Caco-2 (cell line): ENCODE measurements at regions not wholly inside any gene's neighbourhood (a gene's known extent, or its start where the extent isn't known, plus 50 kb on each side); places are given as distances from the start of the nearest gene placed in this dataset.

Experiments
- BruUV-seq: library from RNA; stranded (reverse); fragments of 400-500 nt; replicated peaks from 2 replicates; lab custom pipeline; 2021; lab: Mats Ljungman, UMichigan
- CTCF ChIA-PET: fragments of 300-600 bp; sonication (Branson Sonifier 250); formaldehyde crosslinking; loops from one replicate; lab custom pipeline; 2022; ENCODE audit warnings: antibody characterized with exemption; lab: Charles Lee
- POLR2A ChIA-PET: fragments of 300-600 bp; sonication (Branson Sonifier 250); formaldehyde crosslinking; loops from one replicate; lab custom pipeline; 2022; ENCODE audit warnings: antibody characterized with exemption; lab: Charles Lee
- DNase-seq, 2 experiments: peaks; one replicate each; pipeline versions ENCODE4 v3.0.0 to v3.0.0-alpha.2; 2020 to 2022
- H3K27me3 ChIP-seq: replicated peaks from 2 replicates; pipeline ENCODE4 v1.6.0; 2011; ENCODE audit warnings: low read length; ENCODE audit not compliant: control insufficient read depth, insufficient read depth
- H3K36me3 ChIP-seq: 2 replicates; pipeline ENCODE4 v1.5.1; 2011; ENCODE audit warnings: low read length; ENCODE audit not compliant: control insufficient read depth, insufficient read depth
- H3K4me1 ChIP-seq: fragments of 250-450 bp; sonication (Bioruptor Pico); 2 replicates; pipeline ENCODE4 v1.5.1; 2020; ENCODE audit warnings: mild to moderate bottlenecking
- H3K4me3 ChIP-seq: 2 replicates; pipeline ENCODE4 v1.5.1; 2011; ENCODE audit warnings: low read depth, mild to moderate bottlenecking, control low read depth, low read length
- H3K9me3 ChIP-seq: fragments of 250-450 bp; sonication (Bioruptor Pico); 2 replicates; pipeline ENCODE4 v1.5.1; 2020; ENCODE audit warnings: mild to moderate bottlenecking, moderate library complexity
- H3K27ac Mint-ChIP-seq: one replicate; pipeline ENCODE4 v1.8.0; 2022; ENCODE audit warnings: mixed read lengths; ENCODE audit not compliant: unreplicated experiment
- H3K27me3 Mint-ChIP-seq: one replicate; pipeline ENCODE4 v1.8.0; 2022; ENCODE audit warnings: mixed read lengths; ENCODE audit not compliant: insufficient read depth, unreplicated experiment
- H3K36me3 Mint-ChIP-seq: one replicate; pipeline ENCODE4 v1.8.0; 2022; ENCODE audit warnings: mild to moderate bottlenecking, mixed read lengths; ENCODE audit not compliant: insufficient read depth, unreplicated experiment
- H3K4me1 Mint-ChIP-seq: one replicate; pipeline ENCODE4 v1.8.0; 2022; ENCODE audit warnings: low read depth, mixed read lengths; ENCODE audit not compliant: unreplicated experiment
- H3K4me3 Mint-ChIP-seq: one replicate; pipeline ENCODE4 v1.8.0; 2022; ENCODE audit warnings: mild to moderate bottlenecking, moderate library complexity, mixed read lengths; ENCODE audit not compliant: unreplicated experiment
- H3K9me3 Mint-ChIP-seq: one replicate; pipeline ENCODE4 v1.8.0; 2022; ENCODE audit warnings: mixed read lengths; ENCODE audit not compliant: unreplicated experiment
- intact Hi-C: fragments of 100-400 bp; cut with micrococcal nuclease; formaldehyde crosslinking; loops from one replicate; pipeline ENCODE4 v1.10.0; 2022; ENCODE audit not compliant: unreplicated experiment
- TF ChIP-seq, protein P1 (sequence below), 2 experiments: fragments of 200-600 bp in 1 of 2; IDR thresholded peaks; 1 replicate in 1 of 2; 2 replicates in 1 of 2; pipeline versions ENCODE4 v1.5.1 to v1.8.0; 2011 to 2022; ENCODE audit warnings: antibody characterized with exemption in 1 of 2, control low read depth in 1 of 2, inconsistent platforms in 1 of 2, low read depth in 1 of 2, low read length in 1 of 2, mild to moderate bottlenecking in 1 of 2, moderate library complexity in 1 of 2; ENCODE audit not compliant: insufficient read depth in 1 of 2, severe bottlenecking in 1 of 2, unreplicated experiment in 1 of 2

- BruUV-seq, result no TSS peak
- H3K27me3 ChIP-seq, result no peaks in the 10 kb centered on the region
- Mint-ChIP-seq H3K4me3 (no peak overlapping the region), H3K27me3 (peaks cover 7% of the 10 kb centered on the region), H3K4me1 (peaks cover 8% of the 10 kb centered on the region), H3K36me3 (no peaks in the 10 kb centered on the region), H3K9me3 (no peaks in the 10 kb centered on the region), H3K27ac (no peak overlapping the region)
- H3K9me3 ChIP-seq, result no peaks in the 10 kb centered on the region
- no peak for DNase-seq
- H3K36me3 ChIP-seq, result no peaks in the 10 kb centered on the region
- no peak overlapping the region for H3K4me3 ChIP-seq
- TF ChIP-seq, protein P1, sequence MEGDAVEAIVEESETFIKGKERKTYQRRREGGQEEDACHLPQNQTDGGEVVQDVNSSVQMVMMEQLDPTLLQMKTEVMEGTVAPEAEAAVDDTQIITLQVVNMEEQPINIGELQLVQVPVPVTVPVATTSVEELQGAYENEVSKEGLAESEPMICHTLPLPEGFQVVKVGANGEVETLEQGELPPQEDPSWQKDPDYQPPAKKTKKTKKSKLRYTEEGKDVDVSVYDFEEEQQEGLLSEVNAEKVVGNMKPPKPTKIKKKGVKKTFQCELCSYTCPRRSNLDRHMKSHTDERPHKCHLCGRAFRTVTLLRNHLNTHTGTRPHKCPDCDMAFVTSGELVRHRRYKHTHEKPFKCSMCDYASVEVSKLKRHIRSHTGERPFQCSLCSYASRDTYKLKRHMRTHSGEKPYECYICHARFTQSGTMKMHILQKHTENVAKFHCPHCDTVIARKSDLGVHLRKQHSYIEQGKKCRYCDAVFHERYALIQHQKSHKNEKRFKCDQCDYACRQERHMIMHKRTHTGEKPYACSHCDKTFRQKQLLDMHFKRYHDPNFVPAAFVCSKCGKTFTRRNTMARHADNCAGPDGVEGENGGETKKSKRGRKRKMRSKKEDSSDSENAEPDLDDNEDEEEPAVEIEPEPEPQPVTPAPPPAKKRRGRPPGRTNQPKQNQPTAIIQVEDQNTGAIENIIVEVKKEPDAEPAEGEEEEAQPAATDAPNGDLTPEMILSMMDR (IDR thresholded peaks at IDR 0.05; ENCODE audit: insufficient read depth in 1 of 2, low read depth in 1 of 2, low read length in 1 of 2, severe bottlenecking in 1 of 2, unreplicated experiment in 1 of 2), result no peak
- ChIA-PET POLR2A (no interaction called here), CTCF (no interaction called here)
- intact Hi-C loops, result no loop called here
- no peaks in the 10 kb centered on the region for H3K4me1 ChIP-seq
Measured at GRCh38 chr3:107206945-107207344, 170.3 kb upstream of the CCDC54 start.

- H3K36me3 ChIP-seq, result no peaks in the 10 kb centered on the region
- BruUV-seq, result no TSS peak
- H3K4me3 Mint-ChIP-seq, result no peak overlapping the region
- H3K27me3 Mint-ChIP-seq, result peaks cover 7% of the 10 kb centered on the region
- no peaks in the 10 kb centered on the region for H3K27me3 ChIP-seq
- no peaks in the 10 kb centered on the region for H3K9me3 ChIP-seq
- no peak overlapping the region for H3K4me3 ChIP-seq
- intact Hi-C loops, result no loop called here
- no peaks in the 10 kb centered on the region for H3K36me3 Mint-ChIP-seq
- no peaks in the 10 kb centered on the region for H3K4me1 ChIP-seq
- H3K4me1 Mint-ChIP-seq, result peaks cover 8% of the 10 kb centered on the region
- no peaks in the 10 kb centered on the region for H3K9me3 Mint-ChIP-seq
- no peak overlapping the region for H3K27ac Mint-ChIP-seq
- POLR2A ChIA-PET, result no interaction called here
- no peak for DNase-seq
- CTCF ChIA-PET, result no interaction called here
- TF ChIP-seq, protein P1 (IDR thresholded peaks at IDR 0.05; ENCODE audit: insufficient read depth in 1 of 2, low read depth in 1 of 2, low read length in 1 of 2, severe bottlenecking in 1 of 2, unreplicated experiment in 1 of 2), result no peak
Measured at GRCh38 chr3:107208100-107208499, 169.1 kb upstream of the CCDC54 start.

DNA sequence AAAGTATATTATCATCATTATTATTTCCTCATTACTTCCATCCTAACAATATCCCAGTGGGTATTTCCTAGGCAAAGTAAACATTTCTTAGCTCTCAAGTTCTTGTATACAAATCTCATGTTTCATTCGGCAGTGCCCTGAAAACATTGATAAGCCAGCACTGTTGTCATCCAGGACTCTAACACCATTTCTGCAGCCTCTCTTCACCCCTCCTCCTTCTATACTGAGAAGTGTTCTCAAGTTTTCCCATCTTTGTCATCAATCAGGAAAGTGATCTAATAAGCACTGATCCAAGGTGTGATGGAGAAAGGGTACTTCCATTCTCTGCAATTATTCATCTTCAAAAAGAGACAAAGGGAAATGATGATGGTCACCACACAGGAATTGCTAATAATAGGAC lies 168.4 kb upstream of the CCDC54 start:
- H3K27me3 Mint-ChIP-seq, result peaks cover 3% of the 10 kb centered on the region
- intact Hi-C loops, result no loop called here
- ChIA-PET CTCF (no interaction called here), POLR2A (no interaction called here)
- no peaks in the 10 kb centered on the region for H3K27me3 ChIP-seq
- no TSS peak for BruUV-seq
- no peaks in the 10 kb centered on the region for H3K4me1 ChIP-seq
- no peak overlapping the region for H3K4me3 ChIP-seq
- H3K36me3 ChIP-seq, result no peaks in the 10 kb centered on the region
- H3K36me3 Mint-ChIP-seq, result no peaks in the 10 kb centered on the region
- H3K9me3 Mint-ChIP-seq, result no peaks in the 10 kb centered on the region
- no peak overlapping the region for H3K27ac Mint-ChIP-seq
- no peak for DNase-seq
- peaks cover 8% of the 10 kb centered on the region for H3K4me1 Mint-ChIP-seq
- H3K4me3 Mint-ChIP-seq, result no peak overlapping the region
- TF ChIP-seq, protein P1 (IDR thresholded peaks at IDR 0.05; ENCODE audit: insufficient read depth in 1 of 2, low read depth in 1 of 2, low read length in 1 of 2, severe bottlenecking in 1 of 2, unreplicated experiment in 1 of 2), result no peak
- no peaks in the 10 kb centered on the region for H3K9me3 ChIP-seq
